ENCODE measurements at regions not wholly inside any gene's neighbourhood (a gene's known extent, or its start where the extent isn't known, plus 50 kb on each side); places are given as distances from the start of the nearest gene placed in this dataset.

GRCh38 chr15:62912282-62912681 lies 130.3 kb upstream of the TPM1 start (continued):
- TF ChIP-seq OVOL2 (CRISPR knock-in tag; IDR thresholded peaks at IDR 0.05; ENCODE audit: borderline replicate concordance) (no peak), TEAD4 (CRISPR knock-in tag; IDR thresholded peaks at IDR 0.05) (no peak), NR2C2 (CRISPR knock-in tag; IDR thresholded peaks at IDR 0.05) (no peak)

DNA sequence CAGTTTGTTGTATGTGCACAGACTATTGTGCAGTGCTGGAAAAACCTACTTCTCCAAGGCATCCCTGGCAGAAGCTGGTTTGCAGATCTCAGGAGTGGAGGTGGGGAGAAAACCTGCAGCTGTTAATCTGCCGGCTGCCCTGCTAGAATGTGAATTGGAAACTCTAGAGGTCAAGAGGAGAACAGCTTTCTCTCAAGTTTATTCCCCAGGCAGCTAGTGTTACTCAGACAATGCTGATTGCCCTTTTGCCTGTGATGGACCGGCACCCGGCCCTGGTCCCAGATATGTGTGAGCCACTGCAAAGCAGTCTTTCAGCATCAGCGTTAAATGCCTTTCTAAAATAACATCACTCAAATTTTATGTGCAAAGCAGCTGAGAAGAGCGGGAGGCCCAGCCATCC lies 129.7 kb upstream of the TPM1 start:
- DNase-seq (ENCODE audit: low spot score) = no peak
- Mint-ChIP-seq H3K9me3 (peaks cover 7% of the 10 kb centered on the region), H3K27me3 (ENCODE audit: low read depth) (no peaks in the 10 kb centered on the region), H3K27ac (peak overlapping the region; percentile 88), H3K4me1 (peaks cover 52% of the 10 kb centered on the region), H3K36me3 (no peaks in the 10 kb centered on the region), H3K4me3 (no peak overlapping the region)
- no peak for TF ChIP-seq NR2C2 (CRISPR knock-in tag; IDR thresholded peaks at IDR 0.05)
- no peak for TF ChIP-seq EMX1 (CRISPR knock-in tag; IDR thresholded peaks at IDR 0.05)
- TF ChIP-seq, protein P1, sequence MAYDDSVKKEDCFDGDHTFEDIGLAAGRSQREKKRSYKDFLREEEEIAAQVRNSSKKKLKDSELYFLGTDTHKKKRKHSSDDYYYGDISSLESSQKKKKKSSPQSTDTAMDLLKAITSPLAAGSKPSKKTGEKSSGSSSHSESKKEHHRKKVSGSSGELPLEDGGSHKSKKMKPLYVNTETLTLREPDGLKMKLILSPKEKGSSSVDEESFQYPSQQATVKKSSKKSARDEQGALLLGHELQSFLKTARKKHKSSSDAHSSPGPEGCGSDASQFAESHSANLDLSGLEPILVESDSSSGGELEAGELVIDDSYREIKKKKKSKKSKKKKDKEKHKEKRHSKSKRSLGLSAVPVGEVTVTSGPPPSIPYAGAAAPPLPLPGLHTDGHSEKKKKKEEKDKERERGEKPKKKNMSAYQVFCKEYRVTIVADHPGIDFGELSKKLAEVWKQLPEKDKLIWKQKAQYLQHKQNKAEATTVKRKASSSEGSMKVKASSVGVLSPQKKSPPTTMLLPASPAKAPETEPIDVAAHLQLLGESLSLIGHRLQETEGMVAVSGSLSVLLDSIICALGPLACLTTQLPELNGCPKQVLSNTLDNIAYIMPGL (CRISPR knock-in tag; IDR thresholded peaks at IDR 0.05) = no peak
- no peak for TF ChIP-seq GRHL2 (CRISPR knock-in tag; IDR thresholded peaks at IDR 0.05; ENCODE audit: insufficient replicate concordance, severe bottlenecking)
- TF ChIP-seq, protein P2, sequence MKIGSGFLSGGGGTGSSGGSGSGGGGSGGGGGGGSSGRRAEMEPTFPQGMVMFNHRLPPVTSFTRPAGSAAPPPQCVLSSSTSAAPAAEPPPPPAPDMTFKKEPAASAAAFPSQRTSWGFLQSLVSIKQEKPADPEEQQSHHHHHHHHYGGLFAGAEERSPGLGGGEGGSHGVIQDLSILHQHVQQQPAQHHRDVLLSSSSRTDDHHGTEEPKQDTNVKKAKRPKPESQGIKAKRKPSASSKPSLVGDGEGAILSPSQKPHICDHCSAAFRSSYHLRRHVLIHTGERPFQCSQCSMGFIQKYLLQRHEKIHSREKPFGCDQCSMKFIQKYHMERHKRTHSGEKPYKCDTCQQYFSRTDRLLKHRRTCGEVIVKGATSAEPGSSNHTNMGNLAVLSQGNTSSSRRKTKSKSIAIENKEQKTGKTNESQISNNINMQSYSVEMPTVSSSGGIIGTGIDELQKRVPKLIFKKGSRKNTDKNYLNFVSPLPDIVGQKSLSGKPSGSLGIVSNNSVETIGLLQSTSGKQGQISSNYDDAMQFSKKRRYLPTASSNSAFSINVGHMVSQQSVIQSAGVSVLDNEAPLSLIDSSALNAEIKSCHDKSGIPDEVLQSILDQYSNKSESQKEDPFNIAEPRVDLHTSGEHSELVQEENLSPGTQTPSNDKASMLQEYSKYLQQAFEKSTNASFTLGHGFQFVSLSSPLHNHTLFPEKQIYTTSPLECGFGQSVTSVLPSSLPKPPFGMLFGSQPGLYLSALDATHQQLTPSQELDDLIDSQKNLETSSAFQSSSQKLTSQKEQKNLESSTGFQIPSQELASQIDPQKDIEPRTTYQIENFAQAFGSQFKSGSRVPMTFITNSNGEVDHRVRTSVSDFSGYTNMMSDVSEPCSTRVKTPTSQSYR (CRISPR knock-in tag; IDR thresholded peaks at IDR 0.05) = no peak
- TF ChIP-seq, protein P3, sequence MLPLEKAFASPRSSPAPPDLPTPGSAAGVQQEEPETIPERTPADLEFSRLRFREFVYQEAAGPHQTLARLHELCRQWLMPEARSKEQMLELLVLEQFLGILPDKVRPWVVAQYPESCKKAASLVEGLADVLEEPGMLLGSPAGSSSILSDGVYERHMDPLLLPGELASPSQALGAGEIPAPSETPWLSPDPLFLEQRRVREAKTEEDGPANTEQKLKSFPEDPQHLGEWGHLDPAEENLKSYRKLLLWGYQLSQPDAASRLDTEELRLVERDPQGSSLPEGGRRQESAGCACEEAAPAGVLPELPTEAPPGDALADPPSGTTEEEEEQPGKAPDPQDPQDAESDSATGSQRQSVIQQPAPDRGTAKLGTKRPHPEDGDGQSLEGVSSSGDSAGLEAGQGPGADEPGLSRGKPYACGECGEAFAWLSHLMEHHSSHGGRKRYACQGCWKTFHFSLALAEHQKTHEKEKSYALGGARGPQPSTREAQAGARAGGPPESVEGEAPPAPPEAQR (CRISPR knock-in tag; IDR thresholded peaks at IDR 0.05) = no peak
- POLR2A ChIA-PET = interaction anchor here (0.6 to 1.5 kb wide), 2 partner anchors 135 to 176 kb away, joined by 5 read pairs; no protein-coding TSS in a partner anchor
- ATAC-seq = peak; percentile 71
- CTCF ChIA-PET = interaction anchor here (0.5 to 2.0 kb wide), 6 partner anchors 17 to 234 kb away, joined by 3 to 9 read pairs (median 3); no protein-coding TSS in a partner anchor

- H3K9me3 Mint-ChIP-seq = peaks cover 7% of the 10 kb centered on the region
- no peak overlapping the region for H3K27ac Mint-ChIP-seq
- no peak for DNase-seq (ENCODE audit: low spot score)
- ATAC-seq = no peak
- H3K27me3 Mint-ChIP-seq (ENCODE audit: low read depth) = no peaks in the 10 kb centered on the region
- no peak overlapping the region for H3K4me3 Mint-ChIP-seq
- H3K36me3 Mint-ChIP-seq = no peaks in the 10 kb centered on the region
- ChIA-PET CTCF (interaction anchor here (1.1 to 2.0 kb wide), 5 partner anchors 17 to 134 kb away, joined by 3 to 9 read pairs (median 3); no protein-coding TSS in a partner anchor), POLR2A (interaction anchor here (0.6 to 1.5 kb wide), 2 partner anchors 135 to 175 kb away, joined by 5 read pairs; no protein-coding TSS in a partner anchor)
- peaks cover 52% of the 10 kb centered on the region for H3K4me1 Mint-ChIP-seq
- TF ChIP-seq ZBTB21 (CRISPR knock-in tag; IDR thresholded peaks at IDR 0.05; ENCODE audit: borderline replicate concordance) (no peak), RORB (CRISPR knock-in tag; IDR thresholded peaks at IDR 0.05) (no peak), PRRX2 (CRISPR knock-in tag; IDR thresholded peaks at IDR 0.05) (no peak), GRHL2 (CRISPR knock-in tag; IDR thresholded peaks at IDR 0.05; ENCODE audit: insufficient replicate concordance, severe bottlenecking) (no peak), AFF4 (CRISPR knock-in tag; IDR thresholded peaks at IDR 0.05; ENCODE audit: borderline replicate concordance) (no peak), ZNF317 (CRISPR knock-in tag; IDR thresholded peaks at IDR 0.05; ENCODE audit: borderline replicate concordance, low read depth) (no peak), FOXK1 (CRISPR knock-in tag; IDR thresholded peaks at IDR 0.05) (no peak), MLX (CRISPR knock-in tag; IDR thresholded peaks at IDR 0.05) (no peak)
- TF ChIP-seq, protein P4, sequence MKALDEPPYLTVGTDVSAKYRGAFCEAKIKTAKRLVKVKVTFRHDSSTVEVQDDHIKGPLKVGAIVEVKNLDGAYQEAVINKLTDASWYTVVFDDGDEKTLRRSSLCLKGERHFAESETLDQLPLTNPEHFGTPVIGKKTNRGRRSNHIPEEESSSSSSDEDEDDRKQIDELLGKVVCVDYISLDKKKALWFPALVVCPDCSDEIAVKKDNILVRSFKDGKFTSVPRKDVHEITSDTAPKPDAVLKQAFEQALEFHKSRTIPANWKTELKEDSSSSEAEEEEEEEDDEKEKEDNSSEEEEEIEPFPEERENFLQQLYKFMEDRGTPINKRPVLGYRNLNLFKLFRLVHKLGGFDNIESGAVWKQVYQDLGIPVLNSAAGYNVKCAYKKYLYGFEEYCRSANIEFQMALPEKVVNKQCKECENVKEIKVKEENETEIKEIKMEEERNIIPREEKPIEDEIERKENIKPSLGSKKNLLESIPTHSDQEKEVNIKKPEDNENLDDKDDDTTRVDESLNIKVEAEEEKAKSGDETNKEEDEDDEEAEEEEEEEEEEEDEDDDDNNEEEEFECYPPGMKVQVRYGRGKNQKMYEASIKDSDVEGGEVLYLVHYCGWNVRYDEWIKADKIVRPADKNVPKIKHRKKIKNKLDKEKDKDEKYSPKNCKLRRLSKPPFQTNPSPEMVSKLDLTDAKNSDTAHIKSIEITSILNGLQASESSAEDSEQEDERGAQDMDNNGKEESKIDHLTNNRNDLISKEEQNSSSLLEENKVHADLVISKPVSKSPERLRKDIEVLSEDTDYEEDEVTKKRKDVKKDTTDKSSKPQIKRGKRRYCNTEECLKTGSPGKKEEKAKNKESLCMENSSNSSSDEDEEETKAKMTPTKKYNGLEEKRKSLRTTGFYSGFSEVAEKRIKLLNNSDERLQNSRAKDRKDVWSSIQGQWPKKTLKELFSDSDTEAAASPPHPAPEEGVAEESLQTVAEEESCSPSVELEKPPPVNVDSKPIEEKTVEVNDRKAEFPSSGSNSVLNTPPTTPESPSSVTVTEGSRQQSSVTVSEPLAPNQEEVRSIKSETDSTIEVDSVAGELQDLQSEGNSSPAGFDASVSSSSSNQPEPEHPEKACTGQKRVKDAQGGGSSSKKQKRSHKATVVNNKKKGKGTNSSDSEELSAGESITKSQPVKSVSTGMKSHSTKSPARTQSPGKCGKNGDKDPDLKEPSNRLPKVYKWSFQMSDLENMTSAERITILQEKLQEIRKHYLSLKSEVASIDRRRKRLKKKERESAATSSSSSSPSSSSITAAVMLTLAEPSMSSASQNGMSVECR (CRISPR knock-in tag; IDR thresholded peaks at IDR 0.05; ENCODE audit: borderline replicate concordance) = no peak
Measured at GRCh38 chr15:62913246-62913645, 129.3 kb upstream of the TPM1 start.
